Frontal cortex (tissue), 3 donors: ENCODE measurements at regions not wholly inside any gene's neighbourhood (a gene's known extent, or its start where the extent isn't known, plus 50 kb on each side); places are given as distances from the start of the nearest gene placed in this dataset.

Experiments
- DNase-seq, 2 donors: peaks; one replicate each; pipeline ENCODE4 v3.0.0; 2012; ENCODE audit warnings: low spot score in 2 of 2
- FAIRE-seq: peaks from 2 replicates; lab custom pipeline; 2012; peaks lifted over from hg19 to GRCh38; lab: Jason Lieb, UNC
- donor health status: control.
- donor health status: control.
- donor health status: control.

GRCh38 chr21:39034590-39035536 is 148.4 kb downstream of the PSMG1 start:
- no peak for FAIRE-seq
- DNase-seq = no peak

DNA sequence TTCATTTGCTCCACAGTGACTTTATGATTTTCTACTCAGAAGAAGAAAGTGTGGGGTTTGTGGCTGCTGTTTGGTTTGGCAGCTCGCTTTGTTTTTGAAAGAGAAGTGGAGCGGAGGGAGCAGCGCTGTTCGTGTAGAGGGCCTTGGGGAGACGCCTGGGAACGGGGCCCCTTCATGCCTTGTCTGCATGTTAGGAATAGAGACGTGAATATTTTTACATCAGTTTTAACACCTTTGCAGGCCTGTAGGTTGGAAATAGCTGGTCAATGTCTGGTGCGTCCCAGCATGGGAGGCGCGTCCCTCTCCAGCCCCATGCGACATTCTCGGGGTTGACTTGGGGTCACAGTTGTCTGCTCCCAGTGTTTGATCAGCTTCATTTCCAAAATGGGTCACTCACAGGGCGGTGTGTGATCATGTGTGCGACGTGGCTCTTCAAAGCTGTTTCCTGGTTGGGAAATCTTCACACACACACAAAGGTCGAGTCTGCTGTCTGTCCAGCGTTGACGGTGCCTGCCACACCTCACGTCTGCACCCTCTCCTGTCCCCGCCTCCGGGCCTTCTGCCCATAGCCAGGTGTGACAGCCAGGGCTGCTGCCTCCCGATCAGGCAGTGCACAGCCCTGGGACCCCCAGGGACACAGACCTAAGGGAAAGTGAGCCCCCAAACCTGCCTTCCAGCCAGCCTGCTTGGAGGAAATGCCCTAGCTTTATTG is 149.2 kb downstream of the PSMG1 start:
- FAIRE-seq = no peak
- no peak for DNase-seq

DNA sequence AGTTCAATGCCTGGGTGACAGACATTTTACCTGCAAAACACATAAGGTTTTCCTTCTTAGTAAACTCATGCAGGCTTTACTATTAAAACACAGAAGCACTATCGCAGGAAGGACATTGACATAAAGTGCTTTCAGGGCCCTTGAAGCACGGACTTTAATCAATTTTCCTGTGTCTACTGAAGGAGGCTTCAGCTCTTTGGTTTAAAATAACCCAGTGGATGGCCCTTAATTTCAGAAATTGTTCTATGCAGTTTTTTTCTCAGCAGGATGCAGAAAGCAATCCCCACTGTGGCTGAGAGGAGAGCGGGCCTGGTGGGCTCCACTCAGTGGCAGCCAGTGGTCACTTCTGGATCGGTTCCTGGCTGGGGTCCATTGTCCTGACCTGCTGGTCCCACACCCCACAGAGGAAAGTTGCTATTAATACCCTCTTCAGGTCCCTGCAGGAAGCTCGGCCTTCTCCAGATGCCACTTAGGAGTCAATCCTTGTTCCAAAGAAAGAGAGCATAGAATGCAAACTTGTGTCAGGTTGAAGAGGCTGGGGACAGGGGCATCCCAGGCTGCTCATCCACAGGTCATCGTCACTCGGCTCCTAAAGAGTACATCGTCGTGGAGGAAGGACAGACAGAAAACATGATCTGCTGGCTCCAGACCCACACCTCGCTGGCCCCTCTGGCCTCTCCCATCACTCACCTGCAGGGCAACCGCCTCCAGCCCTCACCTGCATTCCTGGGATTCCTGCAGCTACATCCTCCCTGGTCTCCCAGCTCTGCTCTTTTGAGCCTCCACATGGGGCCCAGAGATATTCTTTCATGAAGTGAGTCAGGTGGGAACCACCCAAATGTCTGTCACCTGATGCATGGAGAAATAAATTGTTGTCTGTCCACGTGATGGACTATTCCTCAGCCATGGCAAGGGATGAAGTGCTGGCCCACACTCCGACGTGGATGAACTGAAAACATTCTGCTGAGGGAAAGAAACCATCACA is 153.1 kb downstream of the PSMG1 start:
- FAIRE-seq = no peak
- no peak for DNase-seq

DNA sequence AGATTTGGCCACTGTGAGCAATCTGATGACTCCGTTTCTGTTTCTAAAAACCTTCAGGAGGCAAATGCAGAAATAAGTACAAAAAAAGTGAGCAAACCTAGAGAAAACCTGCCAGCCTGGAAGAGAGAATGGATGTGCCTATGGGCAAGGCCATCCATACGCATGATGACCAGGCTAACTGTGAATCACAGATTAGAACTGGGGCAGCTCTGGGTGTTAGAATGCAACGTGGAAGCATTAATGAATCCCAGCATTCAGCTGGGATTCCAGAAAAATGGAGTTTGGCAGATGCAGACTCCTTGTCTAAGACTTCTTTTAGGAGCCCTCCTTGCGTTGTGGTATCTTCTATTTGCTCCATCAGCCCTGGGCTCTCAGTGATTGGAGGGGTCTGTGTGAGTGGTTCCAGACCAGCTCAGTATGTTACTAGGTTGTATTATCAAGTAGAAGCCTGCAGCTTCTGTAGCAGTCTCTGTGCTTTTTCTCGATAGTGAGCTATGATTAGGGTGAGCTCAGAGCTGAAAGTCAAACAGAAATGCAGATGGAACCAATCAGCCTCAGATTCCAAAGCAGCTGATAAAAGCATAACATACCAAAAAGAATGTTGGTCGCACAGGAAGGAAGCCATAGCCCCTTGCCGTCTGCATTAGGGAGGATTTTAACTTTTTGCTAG is 154.0 kb downstream of the PSMG1 start:
- FAIRE-seq (no peak), DNase-seq (no peak)

DNA sequence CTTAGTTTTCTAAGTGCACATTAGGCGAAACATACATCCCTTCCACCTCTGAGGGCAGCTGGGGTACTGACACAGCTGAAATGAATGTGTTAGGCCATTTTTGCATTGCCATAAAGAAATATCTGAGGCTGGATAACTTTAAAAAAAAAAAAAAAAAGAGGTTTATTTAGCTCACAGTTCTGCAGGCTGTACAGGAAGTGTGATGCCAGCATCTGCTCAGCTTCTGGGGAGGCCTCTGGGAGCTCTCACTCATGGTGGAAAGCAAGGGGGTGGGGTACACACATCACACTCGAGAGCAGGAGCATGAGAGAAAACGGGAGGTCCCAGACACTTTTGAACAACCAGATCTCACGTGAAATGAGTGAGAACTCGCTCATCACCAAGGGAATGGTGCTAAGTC is 158.1 kb downstream of the PSMG1 start:
- no peak for FAIRE-seq

GRCh38 chr21:39024538-39024937 is 158.7 kb downstream of the PSMG1 start:
- FAIRE-seq = no peak
- no peak for DNase-seq

More for the DNA sequence above, 158.1 kb downstream of the PSMG1 start:
- no peak for DNase-seq

GRCh38 chr21:39022863-39023693 is 160.2 kb downstream of the PSMG1 start:
- DNase-seq (no peak), FAIRE-seq (no peak)

GRCh38 chr21:39022466-39022862 is 160.8 kb downstream of the PSMG1 start:
- no peak for FAIRE-seq
- DNase-seq = no peak

- no peak for DNase-seq
- no peak for FAIRE-seq
Measured at GRCh38 chr21:39022035-39022434, 161.2 kb downstream of the PSMG1 start.

- no peak for DNase-seq
- FAIRE-seq = no peak
Measured at GRCh38 chr21:39021478-39021832, 161.8 kb downstream of the PSMG1 start.

DNA sequence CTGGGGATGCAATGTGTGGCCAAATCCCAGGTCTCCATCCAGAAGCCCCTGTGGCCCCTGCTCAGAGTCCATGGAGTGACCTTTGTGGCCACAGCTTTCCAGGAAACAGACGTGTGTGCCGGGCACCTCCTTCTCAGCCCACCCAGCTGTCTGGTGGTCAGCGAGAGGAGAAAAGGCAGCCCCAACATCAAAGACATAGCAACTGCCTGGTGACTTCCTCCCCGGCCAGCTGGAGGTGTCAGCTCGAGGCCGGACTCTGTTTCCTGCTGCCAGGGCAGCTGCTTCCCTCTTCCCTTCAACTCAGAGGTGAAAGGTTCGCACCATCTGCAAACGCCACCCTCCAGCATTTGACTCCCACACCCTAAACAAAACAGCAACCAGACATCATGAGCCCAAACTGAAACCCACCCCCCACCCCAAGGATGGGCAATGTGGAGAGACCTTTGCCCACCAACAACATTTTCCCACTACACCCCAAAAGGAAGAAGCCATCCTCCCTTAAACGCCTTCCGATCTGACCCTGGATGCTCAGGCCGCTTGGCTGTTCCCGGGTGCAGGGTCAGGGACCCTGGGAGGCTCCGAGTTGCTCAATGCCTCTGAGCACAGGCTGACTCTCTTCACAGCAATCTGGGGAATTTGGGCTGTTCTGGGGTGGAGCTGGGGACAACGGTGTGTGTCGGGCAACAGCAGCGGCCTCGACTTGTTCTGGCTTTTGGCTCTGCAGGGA is 162.3 kb downstream of the PSMG1 start:
- no peak for DNase-seq
- FAIRE-seq = no peak

- DNase-seq = no peak
- FAIRE-seq = no peak
Measured at GRCh38 chr21:39018730-39019129, 164.5 kb downstream of the PSMG1 start.

DNA sequence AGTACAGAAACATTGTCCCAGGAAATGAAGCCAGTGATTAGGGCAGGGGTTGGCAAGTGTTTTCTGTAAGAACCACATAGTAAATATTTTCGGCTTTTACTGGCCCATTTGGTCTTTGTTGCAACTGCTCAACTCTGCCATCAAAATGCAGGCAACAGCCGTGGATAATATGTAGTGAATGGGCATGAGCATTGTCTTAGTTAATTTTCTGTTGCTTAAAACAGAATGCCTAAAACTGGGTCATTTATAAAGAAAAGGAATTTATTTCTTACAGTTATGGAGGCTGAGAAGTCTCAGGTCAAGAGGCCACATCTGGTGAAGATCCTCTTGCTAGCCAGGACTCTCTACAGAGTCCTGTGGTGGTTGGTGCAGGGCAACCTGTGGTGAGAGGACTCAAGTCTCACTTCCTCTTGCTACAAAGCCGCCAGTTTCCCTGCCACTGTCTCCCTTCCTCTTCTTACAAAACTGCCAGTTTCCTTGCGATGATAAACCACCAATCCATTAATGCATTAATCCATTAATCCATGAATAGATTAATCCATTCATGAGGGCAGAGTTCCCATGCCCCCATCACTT is 166.4 kb downstream of the PSMG1 start:
- FAIRE-seq (no peak), DNase-seq (no peak)

- no peak for FAIRE-seq
- no peak for DNase-seq
Measured at GRCh38 chr21:39014747-39015146, 168.5 kb downstream of the PSMG1 start.

DNA sequence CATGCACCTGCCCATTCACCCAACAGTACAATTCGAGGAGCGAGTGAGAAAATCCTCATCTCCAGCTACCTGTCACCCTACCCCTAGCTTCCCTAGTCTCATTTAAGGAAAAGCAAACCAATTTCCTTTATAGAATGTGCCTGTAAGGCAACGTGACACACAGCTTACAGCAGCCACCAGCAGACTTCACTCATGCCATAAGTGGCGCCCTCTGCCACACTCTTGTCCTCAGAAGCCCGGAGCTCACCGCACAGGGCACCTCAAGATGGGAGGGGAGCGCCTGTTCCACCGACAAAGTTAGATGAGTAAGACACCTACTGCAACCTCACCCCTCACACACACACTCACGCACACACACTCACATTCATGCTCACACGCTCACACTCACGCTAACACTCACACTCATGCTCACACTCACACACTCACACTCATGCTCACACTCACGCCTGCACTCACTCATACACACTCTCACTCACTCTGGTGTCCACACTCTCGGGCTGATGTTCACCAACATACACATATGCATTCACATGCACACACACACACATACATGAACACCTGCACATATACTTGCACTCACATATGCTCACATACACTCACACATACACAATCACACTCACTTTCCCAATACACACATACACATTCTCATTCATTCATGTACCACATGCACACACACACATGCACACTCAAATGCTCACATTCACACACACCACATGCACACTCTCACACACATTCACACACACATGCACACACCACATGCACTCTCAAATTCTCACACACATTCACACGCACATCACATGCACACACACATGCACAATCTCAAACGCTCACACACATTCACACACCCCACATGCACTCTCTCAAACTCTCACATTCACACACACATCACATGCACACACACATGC is 170.7 kb downstream of the PSMG1 start:
- FAIRE-seq (no peak), DNase-seq (no peak)

DNA sequence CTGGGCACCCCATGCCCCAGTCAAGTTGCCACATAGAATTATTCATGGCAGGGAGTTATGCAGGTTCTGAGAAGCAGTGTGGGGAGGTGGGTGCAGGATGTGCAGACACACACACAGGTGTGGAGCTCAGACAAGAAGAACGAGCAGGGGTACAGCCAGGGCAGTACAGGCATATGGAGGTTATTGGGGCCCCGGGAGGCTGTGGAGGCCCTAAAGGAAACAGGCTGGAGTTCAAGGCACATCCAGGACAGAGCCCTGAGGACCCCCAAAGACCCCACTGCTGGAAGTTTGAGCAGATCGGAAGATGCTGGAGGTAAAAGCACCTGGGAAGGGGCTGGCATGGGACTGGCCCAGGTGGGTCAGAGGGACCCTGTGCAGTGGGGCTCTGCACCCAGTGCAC is 171.3 kb downstream of the PSMG1 start:
- FAIRE-seq (no peak), DNase-seq (no peak)
